ENCODE measurements at regions not wholly inside any gene's neighbourhood (a gene's known extent, or its start where the extent isn't known, plus 50 kb on each side); places are given as distances from the start of the nearest gene placed in this dataset.

DNA sequence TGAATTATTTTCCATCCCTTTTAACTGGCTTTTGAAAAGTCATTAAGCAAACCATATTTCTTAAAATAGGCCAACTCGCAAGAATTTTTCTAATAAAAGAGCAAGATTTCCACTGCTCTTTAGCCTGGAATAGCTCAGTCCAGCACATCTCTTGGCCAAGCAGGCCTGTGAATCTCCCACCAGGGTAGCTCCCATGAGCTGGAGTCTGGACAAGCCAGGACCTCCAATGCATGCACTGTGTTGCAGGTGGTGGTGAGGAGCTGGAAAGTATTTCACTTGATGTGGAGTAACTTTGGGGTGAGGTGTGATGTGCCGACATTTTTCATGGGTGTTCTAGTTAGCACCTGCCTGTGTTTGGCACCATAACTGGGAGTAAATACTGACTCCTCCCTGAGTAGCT, 117.3 kb upstream of the TBX20 start:
- DNase-seq (ENCODE audit: extremely low spot score) = no peak
- TF ChIP-seq LEF1 (IDR thresholded peaks at IDR 0.05; ENCODE audit: borderline replicate concordance) (no peak), ZNF384 (IDR thresholded peaks at IDR 0.05) (no peak), TARDBP (IDR thresholded peaks at IDR 0.05) (no peak), L3MBTL2 (conservative IDR thresholded peaks at IDR 0.05) (no peak), BHLHE40 (IDR thresholded peaks at IDR 0.05; ENCODE audit: borderline replicate concordance) (no peak), SUZ12 (IDR thresholded peaks at IDR 0.05) (no peak), ELF4 (IDR thresholded peaks at IDR 0.05) (no peak), ARNT (IDR thresholded peaks at IDR 0.05) (no peak), FOXA1 (IDR thresholded peaks at IDR 0.05) (no peak), CTBP1 (IDR thresholded peaks at IDR 0.05; ENCODE audit: borderline replicate concordance) (no peak), FOXK2 (IDR thresholded peaks at IDR 0.05) (no peak), FOXM1 (IDR thresholded peaks at IDR 0.05; ENCODE audit: borderline replicate concordance) (no peak), HDGF (IDR thresholded peaks at IDR 0.05; ENCODE audit: borderline replicate concordance) (no peak), SP1 (IDR thresholded peaks at IDR 0.05) (no peak)
- ChIA-PET POLR2A (no interaction called here), CTCF (no interaction called here)

- DNase-seq (ENCODE audit: extremely low spot score) = no peak
- ChIA-PET POLR2A (no interaction called here), CTCF (no interaction called here)
- TF ChIP-seq CTBP1 (IDR thresholded peaks at IDR 0.05; ENCODE audit: borderline replicate concordance) (no peak), ELF4 (IDR thresholded peaks at IDR 0.05) (no peak), TARDBP (IDR thresholded peaks at IDR 0.05) (no peak), ZNF384 (IDR thresholded peaks at IDR 0.05) (no peak), FOXA1 (IDR thresholded peaks at IDR 0.05) (no peak), L3MBTL2 (conservative IDR thresholded peaks at IDR 0.05) (no peak), NFRKB (IDR thresholded peaks at IDR 0.05) (no peak), HDGF (IDR thresholded peaks at IDR 0.05; ENCODE audit: borderline replicate concordance) (no peak), SP1 (IDR thresholded peaks at IDR 0.05) (no peak), FOXK2 (IDR thresholded peaks at IDR 0.05) (no peak), FOXM1 (IDR thresholded peaks at IDR 0.05; ENCODE audit: borderline replicate concordance) (no peak)
- TF ChIP-seq, protein P1, sequence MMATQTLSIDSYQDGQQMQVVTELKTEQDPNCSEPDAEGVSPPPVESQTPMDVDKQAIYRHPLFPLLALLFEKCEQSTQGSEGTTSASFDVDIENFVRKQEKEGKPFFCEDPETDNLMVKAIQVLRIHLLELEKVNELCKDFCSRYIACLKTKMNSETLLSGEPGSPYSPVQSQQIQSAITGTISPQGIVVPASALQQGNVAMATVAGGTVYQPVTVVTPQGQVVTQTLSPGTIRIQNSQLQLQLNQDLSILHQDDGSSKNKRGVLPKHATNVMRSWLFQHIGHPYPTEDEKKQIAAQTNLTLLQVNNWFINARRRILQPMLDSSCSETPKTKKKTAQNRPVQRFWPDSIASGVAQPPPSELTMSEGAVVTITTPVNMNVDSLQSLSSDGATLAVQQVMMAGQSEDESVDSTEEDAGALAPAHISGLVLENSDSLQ (IDR thresholded peaks at IDR 0.05) = no peak
These were observed 116.8 kb upstream of the TBX20 start for GRCh38 chr7:35370687-35371086.

DNA sequence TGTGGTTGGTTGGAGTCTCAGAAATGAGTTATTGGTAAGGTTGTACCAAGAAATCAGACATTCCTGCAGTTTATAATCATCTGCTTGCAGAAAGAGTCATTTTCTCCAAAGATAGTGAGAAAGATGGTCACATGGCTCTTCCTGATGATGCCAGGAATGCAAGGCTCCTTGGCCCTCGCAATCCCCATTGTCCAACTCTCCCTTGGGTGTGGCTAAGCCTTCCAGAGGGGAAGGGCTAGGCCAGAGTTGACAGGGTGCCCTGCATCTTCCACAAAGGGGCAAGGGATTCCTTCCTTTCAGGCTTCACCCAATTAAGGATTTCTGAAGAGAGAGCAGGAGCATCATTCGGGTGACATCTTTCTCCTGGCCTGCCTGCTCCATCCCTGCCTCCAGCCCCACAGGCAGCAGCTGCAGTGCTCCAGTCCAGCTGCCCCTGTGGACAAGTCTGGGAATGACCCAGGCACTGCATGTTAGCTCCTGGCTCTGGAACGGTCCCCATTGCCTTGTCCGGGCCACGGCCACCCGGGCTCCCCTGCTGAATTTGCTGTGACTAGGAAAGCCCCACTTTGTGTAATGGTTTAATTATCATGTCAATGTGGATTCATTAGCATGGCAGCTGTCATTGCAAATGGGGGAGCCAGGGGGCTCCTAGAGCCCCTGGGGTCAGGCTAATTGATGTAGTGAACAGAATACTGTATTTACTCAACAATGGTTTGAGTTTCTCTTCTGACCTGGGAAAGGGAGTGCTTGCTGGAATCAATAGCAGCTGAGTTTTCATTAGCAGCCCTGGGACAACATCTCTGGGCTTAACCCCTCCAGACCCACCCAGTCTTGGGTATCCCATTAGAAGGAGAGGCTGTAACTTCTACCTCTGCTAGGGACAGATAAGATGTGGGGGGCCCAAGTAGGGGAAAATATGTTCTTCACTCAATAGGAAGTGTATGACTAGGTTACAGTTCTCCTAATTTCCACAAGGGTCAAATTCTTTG, 112.6 kb upstream of the TBX20 start:
- POLR2A ChIA-PET = no interaction called here
- TF ChIP-seq, protein P1 (IDR thresholded peaks at IDR 0.05) = no peak
- TF ChIP-seq NFRKB (IDR thresholded peaks at IDR 0.05) (no peak), ARNT (IDR thresholded peaks at IDR 0.05) (no peak), SP1 (IDR thresholded peaks at IDR 0.05) (no peak), ELF4 (IDR thresholded peaks at IDR 0.05) (no peak), ZNF384 (IDR thresholded peaks at IDR 0.05) (no peak), FOXM1 (IDR thresholded peaks at IDR 0.05; ENCODE audit: borderline replicate concordance) (no peak), TARDBP (IDR thresholded peaks at IDR 0.05) (no peak), L3MBTL2 (conservative IDR thresholded peaks at IDR 0.05) (no peak), SUZ12 (IDR thresholded peaks at IDR 0.05) (no peak), FOXK2 (IDR thresholded peaks at IDR 0.05) (no peak), CTBP1 (IDR thresholded peaks at IDR 0.05; ENCODE audit: borderline replicate concordance) (no peak)
- CTCF ChIA-PET = no interaction called here
- no peak for DNase-seq (ENCODE audit: extremely low spot score)

DNA sequence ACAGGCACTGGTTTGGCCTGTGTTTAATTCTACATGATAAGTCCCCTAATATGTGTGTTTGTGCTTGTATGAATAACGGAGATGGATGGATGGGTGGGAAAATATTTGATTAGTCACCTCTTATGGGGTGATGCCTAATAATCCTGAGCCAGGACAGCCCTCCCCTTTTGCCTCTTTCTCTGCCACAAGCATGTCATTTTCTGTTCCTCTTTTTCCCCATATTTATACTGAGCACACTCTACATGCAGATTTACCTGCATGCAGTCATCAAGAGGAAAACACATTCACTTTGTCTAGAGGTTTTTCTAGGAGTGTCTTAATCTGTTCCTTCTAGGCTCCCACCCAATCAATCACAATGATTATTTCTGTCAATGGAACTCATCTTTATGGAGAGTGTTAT, 111.6 kb upstream of the TBX20 start:
- ChIA-PET CTCF (no interaction called here), POLR2A (no interaction called here)
- DNase-seq (ENCODE audit: extremely low spot score) = no peak
- TF ChIP-seq ZNF384 (IDR thresholded peaks at IDR 0.05) (no peak), L3MBTL2 (conservative IDR thresholded peaks at IDR 0.05) (no peak), ELF4 (IDR thresholded peaks at IDR 0.05) (no peak), BHLHE40 (IDR thresholded peaks at IDR 0.05; ENCODE audit: borderline replicate concordance) (no peak), HDGF (IDR thresholded peaks at IDR 0.05; ENCODE audit: borderline replicate concordance) (no peak), ARNT (IDR thresholded peaks at IDR 0.05) (no peak), FOXM1 (IDR thresholded peaks at IDR 0.05; ENCODE audit: borderline replicate concordance) (no peak), NFRKB (IDR thresholded peaks at IDR 0.05) (no peak), LEF1 (IDR thresholded peaks at IDR 0.05; ENCODE audit: borderline replicate concordance) (no peak), FOXA1 (IDR thresholded peaks at IDR 0.05) (no peak)
- TF ChIP-seq, protein P1 (IDR thresholded peaks at IDR 0.05) = no peak

DNA sequence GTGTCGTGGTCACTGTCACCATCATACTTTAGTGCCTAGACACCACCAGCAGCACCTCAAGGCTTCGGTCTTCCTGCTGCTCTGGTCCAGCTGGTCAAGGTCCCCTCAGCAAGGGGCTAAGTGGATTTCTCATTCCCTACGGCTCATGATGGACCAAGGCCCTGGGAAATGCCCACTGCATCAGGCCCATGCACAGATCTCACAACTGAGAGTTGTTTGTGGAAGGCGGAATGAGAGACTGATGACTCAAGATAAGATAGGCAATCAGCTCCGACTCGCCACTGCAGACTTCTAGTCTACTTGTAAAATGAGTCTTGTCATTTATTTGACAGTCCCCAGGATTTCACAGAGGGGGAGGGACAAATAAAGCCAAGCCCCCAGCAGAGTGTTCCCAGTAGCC, 108.4 kb upstream of the TBX20 start:
- no peak for DNase-seq (ENCODE audit: extremely low spot score)
- no peak for TF ChIP-seq SP1 (IDR thresholded peaks at IDR 0.05)
- no peak for TF ChIP-seq CTBP1 (IDR thresholded peaks at IDR 0.05; ENCODE audit: borderline replicate concordance)
- no peak for TF ChIP-seq BHLHE40 (IDR thresholded peaks at IDR 0.05; ENCODE audit: borderline replicate concordance)
- no peak for TF ChIP-seq FOXM1 (IDR thresholded peaks at IDR 0.05; ENCODE audit: borderline replicate concordance)
- TF ChIP-seq, protein P1 (IDR thresholded peaks at IDR 0.05) = no peak
- no peak for TF ChIP-seq FOXA1 (IDR thresholded peaks at IDR 0.05)
- no peak for TF ChIP-seq SUZ12 (IDR thresholded peaks at IDR 0.05)
- no peak for TF ChIP-seq L3MBTL2 (conservative IDR thresholded peaks at IDR 0.05)
- TF ChIP-seq ARNT (IDR thresholded peaks at IDR 0.05) = no peak
- TF ChIP-seq NFRKB (IDR thresholded peaks at IDR 0.05) = no peak
- no peak for TF ChIP-seq ZNF384 (IDR thresholded peaks at IDR 0.05)
- ChIA-PET CTCF (interaction anchor here (0.6 kb wide), 1 partner anchor 1681 kb away, joined by 3 read pairs; no protein-coding TSS in a partner anchor), POLR2A (no interaction called here)
